SK-N-SH (cell line): ENCODE measurements at regions not wholly inside any gene's neighbourhood (a gene's known extent, or its start where the extent isn't known, plus 50 kb on each side); places are given as distances from the start of the nearest gene placed in this dataset.

Experiments
- CTCF ChIA-PET: fragments of 300-600, 350-600 bp; formaldehyde crosslinking; extraction: SDS; loops from one replicate; lab custom pipeline; 2021; lab: Yijun Ruan, JAX
- POLR2A ChIA-PET: fragments of 350-600 bp; sonication (Branson Sonifier 250); formaldehyde crosslinking; extraction: SDS; loops from one replicate; lab custom pipeline; 2020; ENCODE audit warnings: antibody characterized with exemption, inconsistent platforms; lab: Yijun Ruan, JAX
- DNase-seq: peaks from one replicate; pipeline ENCODE4 v3.0.0; 2012
- H2AFZ ChIP-seq: fragments of 200-600 bp; sonication (generic); 2 replicates; pipeline ENCODE4 v1.8.1; 2016; ENCODE audit warnings: antibody characterized with exemption, mild to moderate bottlenecking, low read depth
- H3F3A ChIP-seq: fragments of 200-600 bp; sonication (generic); replicated peaks from 2 replicates; pipeline ENCODE3; 2016; ENCODE audit warnings: antibody characterized with exemption, mild to moderate bottlenecking; ENCODE audit not compliant: insufficient read depth
- H3K27ac ChIP-seq, 2 experiments: fragments of 200-500 bp in 1 of 2; fragments of 200-600 bp in 1 of 2; sonication (Bioruptor generic) in 1 of 2; sonication (generic), shearing (Covaris generic) in 1 of 2; 2 replicates each; pipeline versions ENCODE4 v1.5.1 to v1.6.1; 2014 to 2016; ENCODE audit warnings: low read depth in 2 of 2, inconsistent platforms in 1 of 2, low read length in 1 of 2, mild to moderate bottlenecking in 1 of 2, mixed read lengths in 1 of 2
- H3K27me3 ChIP-seq: fragments of 200-600 bp; sonication (generic), shearing (Covaris generic); 2 replicates; pipeline ENCODE4 v1.6.1; 2016; ENCODE audit warnings: mixed run types; ENCODE audit not compliant: insufficient read depth
- H3K36me3 ChIP-seq, 2 experiments: fragments of 200-500 bp in 1 of 2; fragments of 200-600 bp in 1 of 2; sonication (Bioruptor generic) in 1 of 2; sonication (generic) in 1 of 2; replicated peaks in 1 of 2; 2 replicates each; pipeline versions ENCODE3 to v1.5.1; 2014 to 2016; ENCODE audit warnings: low read length in 1 of 2, mild to moderate bottlenecking in 1 of 2; ENCODE audit not compliant: insufficient read depth in 2 of 2, control insufficient read depth in 1 of 2
- H3K4me1 ChIP-seq, 2 experiments: fragments of 200-500 bp in 1 of 2; fragments of 200-600 bp in 1 of 2; sonication (Bioruptor generic) in 1 of 2; sonication (generic), shearing (Covaris generic) in 1 of 2; 2 replicates each; pipeline versions ENCODE4 v1.5.1 to v1.6.1; 2014 to 2016; ENCODE audit warnings: low read depth in 1 of 2, low read length in 1 of 2, mixed run types in 1 of 2; ENCODE audit not compliant: insufficient read depth in 2 of 2, control insufficient read depth in 1 of 2
- H3K4me2 ChIP-seq: fragments of 200-600 bp; sonication (generic), shearing (Covaris generic); 2 replicates; pipeline ENCODE4 v1.6.1; 2017; ENCODE audit warnings: mixed run types
- H3K4me3 ChIP-seq, 2 experiments: fragments of 200-500 bp in 1 of 2; fragments of 200-600 bp in 1 of 2; sonication (Bioruptor generic) in 1 of 2; sonication (generic), shearing (Covaris generic) in 1 of 2; 2 replicates each; pipeline versions ENCODE4 v1.5.1 to v1.8.1; 2014 to 2016; ENCODE audit warnings: low read depth in 2 of 2, inconsistent platforms in 1 of 2, low read length in 1 of 2, mild to moderate bottlenecking in 1 of 2, mixed read lengths in 1 of 2, moderate library complexity in 1 of 2
- H3K79me2 ChIP-seq: fragments of 200-600 bp; sonication (generic); 2 replicates; pipeline ENCODE4 v1.8.1; 2017; ENCODE audit warnings: mild to moderate bottlenecking; ENCODE audit not compliant: insufficient read depth
- H3K9ac ChIP-seq: fragments of 200-600 bp; sonication (generic); 2 replicates; pipeline ENCODE4 v1.6.1; 2017; ENCODE audit warnings: mixed run types
- H3K9me2 ChIP-seq: fragments of 200-600 bp; sonication (generic); 2 replicates; pipeline ENCODE4 v1.6.1; 2017; ENCODE audit warnings: mixed run types
- H3K9me3 ChIP-seq: fragments of 200-600 bp; sonication (generic); 2 replicates; pipeline ENCODE4 v1.6.1; 2017; ENCODE audit warnings: mixed run types, mild to moderate bottlenecking, moderate library complexity
- H4K20me1 ChIP-seq: fragments of 200-600 bp; sonication (generic); 2 replicates; pipeline ENCODE4 v1.6.1; 2017; ENCODE audit warnings: mild to moderate bottlenecking, mixed run types; ENCODE audit not compliant: insufficient read depth
- CTCF ChIP-seq: fragments of 200-600 bp; sonication (generic); IDR thresholded peaks from 2 replicates; pipeline ENCODE4 v1.6.1; 2017; ENCODE audit warnings: antibody characterized with exemption, mild to moderate bottlenecking, moderate library complexity
- IRF3 ChIP-seq: fragments of 150-350 bp; IDR thresholded peaks from 2 replicates; pipeline ENCODE4 v1.6.1; 2016; ENCODE audit warnings: mild to moderate bottlenecking, low read depth, low read length
- POLR2AphosphoS5 ChIP-seq: IDR thresholded peaks from 2 replicates; pipeline ENCODE4 v1.6.1; 2012; ENCODE audit warnings: low read depth, low read length
- REST ChIP-seq: IDR thresholded peaks from 2 replicates; pipeline ENCODE4 v1.6.1; 2012; ENCODE audit warnings: mild to moderate bottlenecking, low read depth, low read length, moderate library complexity
- USF1 ChIP-seq: IDR thresholded peaks from 2 replicates; pipeline ENCODE4 v1.4.0; 2012; ENCODE audit warnings: low read depth, borderline replicate concordance
- ZBTB33 ChIP-seq: IDR thresholded peaks from 2 replicates; pipeline ENCODE4 v1.4.0; 2012; ENCODE audit warnings: low read depth, borderline replicate concordance
- WGBS: methylation state at CpG from one replicate; pipeline ENCODE4 v1.1.6; 2017; ENCODE audit warnings: low lambda C conversion rate; 5-methylcytosine and 5-hydroxymethylcytosine counted together

- TF ChIP-seq ZBTB33 (no peak), IRF3 (no peak), POLR2AphosphoS5 (no peak)
Measured at GRCh38 chr17:77606146-77606864, 352.2 kb upstream of the TNRC6C start (continued).

GRCh38 chr17:77606865-77607210, 351.7 kb upstream of the TNRC6C start:
- no peaks in the 10 kb centered on the region for H3K9me3 ChIP-seq
- 75% methylated on average over 6 of the region's 6 CpGs for WGBS

More at GRCh38 chr17:77606865-77607210, 351.7 kb upstream of the TNRC6C start:
- ChIA-PET POLR2A (no interaction called here), CTCF (interaction anchor here (0.7 to 1.9 kb wide), 5 partner anchors 11 to 65 kb away, joined by 3 to 6 read pairs (median 3); no protein-coding TSS in a partner anchor)
- Histone ChIP-seq H3K27ac (no peak overlapping the region), H3F3A (no peaks in the 10 kb centered on the region), H3K4me2 (no peak overlapping the region), H3K79me2 (no peaks in the 10 kb centered on the region), H3K9ac (no peak overlapping the region), H3K4me3 (no peak overlapping the region), H3K36me3 (no peaks in the 10 kb centered on the region), H3K27me3 (peaks cover 13% of the 10 kb centered on the region), H2AFZ (no peak overlapping the region), H3K9me2 (no peaks in the 10 kb centered on the region), H3K4me1 (peaks cover 0 to 29% of the 10 kb centered on the region in 2 experiments; a peak in 1 of 4 replicates), H4K20me1 (no peaks in the 10 kb centered on the region)
- DNase-seq: no peak
- TF ChIP-seq USF1 (no peak), CTCF (peak; percentile 47), REST (no peak)
